ENCODE measurements at regions not wholly inside any gene's neighbourhood (a gene's known extent, or its start where the extent isn't known, plus 50 kb on each side); places are given as distances from the start of the nearest gene placed in this dataset.
A peak's percentile ranks its signal among the peaks of the same experiment; 100 is the strongest.

DNA sequence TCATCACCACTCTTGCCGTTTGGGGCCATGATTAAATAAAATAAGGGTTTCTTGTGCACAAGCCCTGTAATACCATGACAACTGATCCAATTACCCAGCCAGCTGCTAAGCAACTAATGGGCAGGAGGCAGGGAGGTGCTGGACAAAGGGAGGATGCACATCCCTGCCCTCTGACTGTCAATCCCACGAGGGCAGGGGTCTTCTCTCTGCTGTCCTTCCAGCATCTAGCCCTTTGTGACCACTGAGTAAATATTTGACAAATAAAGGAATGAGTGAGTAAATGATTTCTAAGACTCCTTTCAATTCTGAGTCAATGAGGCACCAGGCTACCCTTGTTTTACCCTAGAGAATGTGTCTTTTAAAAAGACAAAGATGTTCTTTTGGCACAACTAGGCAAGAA, 247.1 kb downstream of the SYK start:
- Mint-ChIP-seq H3K4me3 (no peak overlapping the region), H3K27me3 (peaks cover 24% of the 10 kb centered on the region), H3K4me1 (ENCODE audit: low read depth) (peaks cover 87% of the 10 kb centered on the region), H3K9me3 (peaks cover 6% of the 10 kb centered on the region), H3K27ac (peak overlapping the region; percentile 96), H3K36me3 (ENCODE audit: low read depth) (no peaks in the 10 kb centered on the region)
- DNase-seq = no peak

DNA sequence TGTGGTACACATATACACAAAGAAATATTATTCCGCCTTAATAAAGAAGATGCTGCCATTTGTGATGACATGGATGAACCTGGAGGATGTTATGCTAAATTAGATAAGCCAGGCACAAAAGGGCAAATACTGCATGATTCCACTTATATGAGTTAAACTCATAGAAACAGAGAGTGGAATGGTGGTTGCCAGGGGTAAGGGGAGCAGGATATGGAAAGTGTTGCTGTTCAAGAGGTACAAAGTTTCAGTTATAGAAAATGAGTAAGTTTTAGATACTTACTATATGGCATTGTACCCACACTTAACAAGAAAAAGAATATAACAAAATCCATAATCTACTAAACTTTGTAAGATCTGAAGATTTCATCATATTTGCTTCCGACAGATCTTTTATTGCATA, 252.2 kb downstream of the SYK start:
- Mint-ChIP-seq H3K27ac (peak overlapping the region; percentile 88), H3K9me3 (peaks cover 12% of the 10 kb centered on the region), H3K27me3 (peaks cover 3% of the 10 kb centered on the region), H3K4me3 (peak overlapping the region; percentile 11), H3K4me1 (ENCODE audit: low read depth) (peaks cover 81% of the 10 kb centered on the region), H3K36me3 (ENCODE audit: low read depth) (no peaks in the 10 kb centered on the region)
- no peak for DNase-seq

DNA sequence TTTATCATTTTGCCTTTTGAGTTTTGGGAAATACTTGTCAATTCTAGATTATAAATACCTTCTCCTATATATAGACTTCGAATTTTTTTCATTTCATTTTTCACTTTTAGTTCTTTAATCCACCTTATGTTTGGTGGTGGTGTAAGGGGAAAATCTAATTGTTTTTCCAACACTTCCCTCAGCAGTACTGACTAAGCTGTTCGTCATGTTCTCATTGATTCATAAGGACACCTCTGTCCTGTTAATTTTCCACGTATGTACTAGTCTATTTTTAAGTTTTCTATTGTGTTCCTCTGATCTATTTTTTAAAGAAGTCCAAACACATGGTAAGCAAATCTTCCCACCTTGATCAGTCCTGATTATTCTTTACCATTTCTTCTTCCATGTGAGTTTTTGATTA, 254.2 kb downstream of the SYK start:
- H3K27ac Mint-ChIP-seq = peak overlapping the region; percentile 86
- no peaks in the 10 kb centered on the region for H3K27me3 Mint-ChIP-seq
- H3K9me3 Mint-ChIP-seq = peaks cover 12% of the 10 kb centered on the region
- peak overlapping the region; percentile 7 for H3K4me3 Mint-ChIP-seq
- peaks cover 77% of the 10 kb centered on the region for H3K4me1 Mint-ChIP-seq (ENCODE audit: low read depth)
- no peak for DNase-seq
- no peaks in the 10 kb centered on the region for H3K36me3 Mint-ChIP-seq (ENCODE audit: low read depth)

DNA sequence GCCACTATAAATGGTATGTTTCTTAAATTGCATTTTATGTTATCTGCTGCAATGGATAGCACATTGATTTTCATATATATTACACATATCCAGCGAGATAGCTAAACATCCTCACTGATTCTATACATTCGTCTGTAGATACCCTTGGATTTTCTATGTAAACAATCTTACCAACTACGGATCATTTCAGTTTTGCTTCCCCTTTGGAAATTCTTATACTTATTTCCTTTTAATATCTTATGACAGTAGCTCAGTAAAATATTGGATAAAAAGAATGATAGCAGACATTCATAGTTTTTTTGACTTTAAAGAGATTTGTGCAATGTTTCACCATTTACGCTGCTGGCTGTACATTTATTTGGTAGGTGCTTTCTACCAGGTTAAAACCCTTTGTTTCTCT, 254.9 kb downstream of the SYK start:
- peaks cover 80% of the 10 kb centered on the region for H3K4me1 Mint-ChIP-seq (ENCODE audit: low read depth)
- peak overlapping the region; percentile 86 for H3K27ac Mint-ChIP-seq
- H3K27me3 Mint-ChIP-seq = no peaks in the 10 kb centered on the region
- H3K9me3 Mint-ChIP-seq = peaks cover 12% of the 10 kb centered on the region
- H3K36me3 Mint-ChIP-seq (ENCODE audit: low read depth) = no peaks in the 10 kb centered on the region
- DNase-seq = no peak
- H3K4me3 Mint-ChIP-seq = no peak overlapping the region

DNA sequence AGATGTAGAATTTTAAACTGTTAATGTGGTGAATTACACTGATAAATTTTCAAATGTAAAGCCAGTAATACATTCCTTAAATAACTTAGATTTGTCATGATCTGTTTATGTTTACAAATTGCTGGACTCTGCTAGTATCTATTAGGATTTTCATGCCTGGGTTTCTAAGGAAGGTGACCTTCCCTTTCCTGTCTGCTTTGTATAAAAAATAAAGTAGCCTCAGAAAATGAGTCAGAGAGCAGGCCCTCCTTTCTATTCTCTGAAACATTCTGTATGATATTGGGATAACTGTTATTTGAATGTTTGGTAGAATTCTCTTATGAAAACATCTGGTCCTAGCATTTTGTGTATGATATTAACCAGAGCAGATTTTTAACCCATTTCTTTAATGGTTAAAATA, 255.3 kb downstream of the SYK start:
- H3K4me3 Mint-ChIP-seq = no peak overlapping the region
- peaks cover 79% of the 10 kb centered on the region for H3K4me1 Mint-ChIP-seq (ENCODE audit: low read depth)
- H3K9me3 Mint-ChIP-seq = peaks cover 12% of the 10 kb centered on the region
- no peaks in the 10 kb centered on the region for H3K27me3 Mint-ChIP-seq
- H3K36me3 Mint-ChIP-seq (ENCODE audit: low read depth) = no peaks in the 10 kb centered on the region
- no peak for DNase-seq
- peak overlapping the region; percentile 58 for H3K27ac Mint-ChIP-seq

DNA sequence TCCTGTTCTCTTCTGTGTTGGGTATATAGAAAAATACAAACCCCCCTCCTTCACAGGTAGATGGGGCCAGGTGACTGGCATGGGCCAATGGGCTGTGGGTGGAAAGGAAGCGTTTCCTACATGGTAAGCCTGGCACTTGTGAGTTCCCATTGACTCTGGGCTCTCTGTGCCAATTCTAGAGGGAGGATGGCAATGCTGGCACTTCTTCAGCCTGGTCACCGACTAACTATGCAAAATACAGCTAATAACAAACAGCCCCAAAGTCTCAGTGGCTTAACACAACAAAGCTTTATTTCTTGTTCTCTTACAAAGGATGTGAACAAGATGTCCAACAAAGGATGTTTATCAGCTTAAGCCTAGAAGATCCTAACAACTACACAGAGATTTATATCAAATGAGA, 258.1 kb downstream of the SYK start:
- Mint-ChIP-seq H3K9me3 (peaks cover 3% of the 10 kb centered on the region), H3K27ac (no peak overlapping the region), H3K36me3 (ENCODE audit: low read depth) (no peaks in the 10 kb centered on the region), H3K27me3 (no peaks in the 10 kb centered on the region), H3K4me1 (ENCODE audit: low read depth) (peaks cover 59% of the 10 kb centered on the region), H3K4me3 (no peak overlapping the region)
- no peak for DNase-seq

DNA sequence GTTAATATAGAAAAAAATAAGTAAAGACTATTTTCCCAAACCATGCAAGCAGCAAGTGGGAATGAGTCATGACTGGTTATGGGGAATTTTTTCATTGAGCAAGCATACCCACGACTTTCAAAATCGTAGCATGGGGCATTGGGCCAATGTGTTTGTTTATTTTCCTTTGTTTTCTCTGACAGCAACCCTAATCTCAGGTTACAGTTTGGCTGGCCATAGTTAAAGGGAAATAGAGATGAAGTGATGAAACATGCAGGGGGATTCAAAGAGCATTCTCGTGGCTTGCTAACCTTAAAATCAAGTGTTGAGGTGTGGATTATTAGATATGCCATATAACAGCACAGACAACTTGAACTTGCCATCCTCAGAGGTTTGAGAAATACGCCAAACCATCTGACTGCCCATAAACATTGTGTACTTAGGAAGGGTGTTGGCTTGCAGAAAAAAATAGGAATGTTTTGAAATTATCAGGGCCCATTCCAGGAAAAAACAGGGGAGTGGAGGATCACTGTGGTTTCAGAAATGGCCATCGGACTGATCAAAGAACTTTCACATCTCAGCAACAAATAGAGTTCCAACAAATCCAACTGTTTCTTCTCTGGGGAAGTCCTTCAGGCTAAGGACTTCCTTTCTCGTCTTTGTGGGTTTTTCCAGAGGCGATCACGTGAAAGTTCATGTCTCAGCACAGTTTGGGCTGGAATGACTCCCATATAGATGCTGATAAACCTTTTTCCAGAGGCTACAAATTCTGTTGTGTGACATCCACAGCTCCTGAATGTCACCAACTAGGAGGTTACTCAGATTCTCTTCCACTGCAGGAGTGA, 259.1 kb downstream of the SYK start:
- Mint-ChIP-seq H3K4me1 (ENCODE audit: low read depth) (peaks cover 50% of the 10 kb centered on the region), H3K27ac (peak overlapping the region; percentile 4), H3K4me3 (no peak overlapping the region), H3K27me3 (no peaks in the 10 kb centered on the region), H3K36me3 (ENCODE audit: low read depth) (no peaks in the 10 kb centered on the region), H3K9me3 (no peaks in the 10 kb centered on the region)
- no peak for DNase-seq

DNA sequence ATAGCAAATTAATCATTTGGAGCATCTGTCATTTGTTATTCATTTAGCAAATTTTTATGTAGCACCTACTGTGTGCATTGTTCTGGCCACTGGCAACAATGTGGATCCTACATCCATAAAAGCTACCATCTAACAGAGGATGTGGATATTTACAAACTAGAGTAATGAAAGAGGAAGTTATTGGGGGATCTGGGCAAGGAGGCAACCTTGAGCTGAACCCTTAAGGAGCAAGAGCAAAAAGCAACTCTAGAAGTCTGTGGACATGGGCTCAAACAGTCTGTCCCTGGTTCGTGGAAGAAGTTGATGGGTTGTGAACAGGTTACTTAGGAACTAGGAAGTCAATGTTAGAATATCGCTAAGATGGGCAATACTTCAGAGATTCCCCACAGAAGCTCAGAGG, 259.9 kb downstream of the SYK start:
- no peaks in the 10 kb centered on the region for H3K36me3 Mint-ChIP-seq (ENCODE audit: low read depth)
- no peak overlapping the region for H3K4me3 Mint-ChIP-seq
- H3K9me3 Mint-ChIP-seq = no peaks in the 10 kb centered on the region
- no peak overlapping the region for H3K27ac Mint-ChIP-seq
- DNase-seq = no peak
- peaks cover 42% of the 10 kb centered on the region for H3K4me1 Mint-ChIP-seq (ENCODE audit: low read depth)
- no peaks in the 10 kb centered on the region for H3K27me3 Mint-ChIP-seq

DNA sequence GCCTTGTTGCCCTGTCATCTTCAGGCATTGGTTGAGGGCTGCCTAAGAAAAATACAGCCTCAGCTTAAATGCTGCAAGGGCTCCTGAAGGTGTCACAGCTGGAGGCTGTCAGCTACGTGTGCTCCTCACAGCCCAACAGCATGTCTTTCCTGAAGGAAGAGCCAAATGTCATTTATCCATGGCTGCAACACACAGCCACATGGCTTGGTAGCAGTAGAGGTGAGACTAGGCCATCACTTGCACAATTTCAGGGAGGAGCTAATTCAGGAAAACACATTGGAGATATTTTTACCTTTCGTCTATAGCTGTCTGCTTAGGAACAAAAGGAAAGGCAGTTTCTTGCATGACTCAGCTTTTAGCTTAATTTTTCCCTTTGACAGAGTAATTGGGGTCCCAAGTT, 260.7 kb downstream of the SYK start:
- no peak for DNase-seq
- Mint-ChIP-seq H3K9me3 (no peaks in the 10 kb centered on the region), H3K4me3 (no peak overlapping the region), H3K36me3 (ENCODE audit: low read depth) (no peaks in the 10 kb centered on the region), H3K27ac (no peak overlapping the region), H3K4me1 (ENCODE audit: low read depth) (peaks cover 34% of the 10 kb centered on the region), H3K27me3 (no peaks in the 10 kb centered on the region)

DNA sequence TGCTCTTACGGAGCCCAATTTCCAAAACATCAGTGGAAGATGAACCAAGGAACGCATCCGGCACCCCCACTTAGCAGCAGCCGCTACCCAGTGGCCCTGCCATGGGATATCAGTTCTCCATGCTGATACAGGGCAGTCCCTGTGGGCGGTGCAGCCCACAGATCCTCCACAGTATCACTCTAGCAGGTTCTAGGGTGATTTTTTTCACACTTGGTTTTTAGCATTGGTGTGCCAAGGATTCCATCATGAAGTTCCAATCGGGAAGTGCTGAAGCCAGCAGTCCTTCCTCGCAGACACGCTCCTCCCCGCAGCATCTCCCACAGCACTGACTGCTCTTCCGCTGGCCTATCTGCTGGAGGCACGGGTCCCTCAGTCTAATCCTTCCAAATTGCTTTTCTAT, 261.9 kb downstream of the SYK start:
- Mint-ChIP-seq H3K27ac (no peak overlapping the region), H3K4me3 (no peak overlapping the region), H3K27me3 (no peaks in the 10 kb centered on the region), H3K9me3 (no peaks in the 10 kb centered on the region), H3K4me1 (ENCODE audit: low read depth) (peaks cover 29% of the 10 kb centered on the region), H3K36me3 (ENCODE audit: low read depth) (no peaks in the 10 kb centered on the region)
- no peak for DNase-seq

DNA sequence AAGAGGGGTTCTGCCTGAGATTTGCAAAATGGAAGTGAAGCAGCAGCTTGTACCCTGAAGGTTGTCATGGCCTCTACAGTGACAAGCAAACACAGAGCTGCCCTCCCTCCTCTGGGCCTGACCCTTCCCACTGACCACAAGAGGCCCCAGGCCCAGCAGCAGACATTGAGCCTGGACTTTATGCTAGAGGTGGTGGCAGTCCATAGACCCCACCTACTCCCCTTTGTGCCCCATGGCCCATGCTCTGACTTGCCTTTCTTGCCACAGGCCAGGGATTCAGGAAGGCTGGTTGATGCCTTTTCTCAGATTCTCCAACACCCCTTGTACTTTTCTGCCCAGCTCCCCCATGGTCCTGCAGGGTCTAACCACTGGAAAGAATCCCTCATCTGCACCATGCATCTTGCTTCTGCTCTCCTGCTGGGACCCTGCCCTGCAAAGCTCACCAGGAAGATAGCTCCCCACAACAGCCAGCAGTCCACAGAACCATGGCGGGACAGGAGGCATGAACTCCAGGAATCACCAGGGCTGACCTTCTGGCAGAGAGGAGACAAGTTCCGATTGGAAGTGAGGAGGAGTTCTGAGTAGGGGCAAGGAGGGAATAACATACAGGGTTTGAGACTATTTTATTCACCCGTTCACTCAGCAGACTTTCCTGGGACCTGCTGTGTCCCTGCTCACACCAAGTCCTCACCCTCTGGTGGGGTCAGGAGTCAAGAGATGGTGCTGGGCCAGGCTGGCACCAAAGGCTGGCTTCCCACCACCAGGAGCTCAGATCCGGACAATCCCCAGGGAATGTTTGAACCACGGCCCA, 263.8 kb downstream of the SYK start:
- no peak overlapping the region for H3K27ac Mint-ChIP-seq
- no peak for DNase-seq
- H3K9me3 Mint-ChIP-seq = peaks cover 2% of the 10 kb centered on the region
- H3K36me3 Mint-ChIP-seq (ENCODE audit: low read depth) = no peaks in the 10 kb centered on the region
- no peaks in the 10 kb centered on the region for H3K27me3 Mint-ChIP-seq
- peaks cover 28% of the 10 kb centered on the region for H3K4me1 Mint-ChIP-seq (ENCODE audit: low read depth)
- H3K4me3 Mint-ChIP-seq = no peak overlapping the region

DNA sequence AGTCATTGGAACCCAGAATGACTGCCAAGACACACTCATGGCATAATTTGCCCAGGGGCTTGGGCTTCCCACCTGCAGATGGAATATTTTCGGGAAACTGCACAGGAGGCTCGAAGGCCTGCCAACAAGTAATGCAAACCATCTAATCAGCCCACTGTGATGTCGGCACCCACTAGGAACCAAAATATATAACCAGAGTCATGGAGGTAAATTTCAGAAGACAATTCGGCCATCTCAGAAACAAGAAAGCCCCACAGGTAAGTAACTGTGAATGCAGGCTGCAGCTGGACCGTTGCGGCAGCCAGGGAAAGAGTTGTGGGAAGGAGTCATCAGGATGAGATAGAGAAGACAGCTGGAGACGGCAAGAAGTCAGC, 264.4 kb downstream of the SYK start:
- Mint-ChIP-seq H3K27me3 (no peaks in the 10 kb centered on the region), H3K27ac (no peak overlapping the region), H3K36me3 (ENCODE audit: low read depth) (no peaks in the 10 kb centered on the region), H3K4me1 (ENCODE audit: low read depth) (peaks cover 26% of the 10 kb centered on the region), H3K4me3 (no peak overlapping the region), H3K9me3 (peaks cover 2% of the 10 kb centered on the region)
- DNase-seq = no peak

DNA sequence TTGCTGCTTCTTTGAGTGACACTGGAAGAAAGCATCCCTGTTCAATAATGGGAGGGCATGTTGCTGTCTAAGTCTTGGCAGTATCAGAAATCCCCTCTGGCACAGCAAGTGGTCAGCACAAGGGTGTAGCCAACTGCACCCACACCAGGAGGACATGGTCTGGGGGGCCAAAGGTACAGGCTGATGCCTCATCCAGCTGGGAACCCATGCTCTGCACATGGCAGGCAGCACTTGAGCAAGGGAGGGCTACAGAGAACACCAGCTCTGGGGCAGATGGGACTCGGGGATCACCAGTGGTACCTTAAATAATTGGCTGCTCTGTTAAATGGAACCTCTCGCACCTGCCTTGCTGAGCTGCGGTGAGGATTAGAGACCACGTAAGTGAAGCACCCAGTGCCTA, 265.2 kb downstream of the SYK start:
- no peak for DNase-seq
- Mint-ChIP-seq H3K4me3 (no peak overlapping the region), H3K36me3 (ENCODE audit: low read depth) (no peaks in the 10 kb centered on the region), H3K27me3 (no peaks in the 10 kb centered on the region), H3K27ac (no peak overlapping the region), H3K9me3 (peaks cover 2% of the 10 kb centered on the region), H3K4me1 (ENCODE audit: low read depth) (peaks cover 27% of the 10 kb centered on the region)

DNA sequence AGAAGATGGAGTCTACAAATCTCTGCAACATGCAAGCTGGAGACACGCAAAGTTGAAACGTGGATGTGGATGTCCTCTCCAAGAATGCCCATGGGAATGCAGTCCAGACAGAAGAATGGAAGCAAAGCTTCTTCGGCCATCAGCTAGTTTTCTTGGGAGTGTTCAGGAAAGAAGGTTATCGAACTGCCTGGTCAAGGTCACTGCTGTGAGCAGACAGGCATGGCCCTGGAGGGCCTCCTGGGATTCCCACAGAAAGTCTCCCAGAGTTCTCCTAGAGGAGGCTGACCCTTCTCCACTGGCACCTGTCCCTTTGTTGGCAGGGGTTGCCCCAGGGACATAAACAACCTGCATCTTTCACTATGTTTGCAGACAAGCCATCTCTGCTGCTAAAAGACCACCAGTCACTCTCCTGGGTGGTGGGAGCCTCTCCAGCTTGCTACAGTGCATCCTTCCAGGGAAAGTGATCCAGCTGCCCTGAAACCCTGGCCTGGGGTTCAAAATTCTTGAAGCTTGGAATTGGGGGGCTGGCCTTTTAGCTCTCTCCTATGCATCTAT, 265.8 kb downstream of the SYK start:
- Mint-ChIP-seq H3K4me3 (no peak overlapping the region), H3K4me1 (ENCODE audit: low read depth) (peaks cover 27% of the 10 kb centered on the region), H3K27ac (no peak overlapping the region), H3K36me3 (ENCODE audit: low read depth) (no peaks in the 10 kb centered on the region), H3K27me3 (no peaks in the 10 kb centered on the region), H3K9me3 (peaks cover 2% of the 10 kb centered on the region)
- DNase-seq = no peak
